Tibial nerve (tissue), 4 donors: ENCODE measurements at regions not wholly inside any gene's neighbourhood (a gene's known extent, or its start where the extent isn't known, plus 50 kb on each side); places are given as distances from the start of the nearest gene placed in this dataset.
"Not testable (repeated sequence)": the region's sequence is repeated elsewhere in the genome, so short reads cannot be mapped to it uniquely, and the experiment has no call there.

Experiments used
- DNase-seq, 2 donors: peaks; one replicate each; pipeline ENCODE4 v3.0.0-alpha.2; 2019; ENCODE audit warnings: low spot score in 2 of 2
- H3K27ac ChIP-seq, 4 donors: fragments of 200-600 bp; sonication (generic) in 3 of 4; one replicate each; pipeline ENCODE4 v1.5.1; 2017 to 2019; ENCODE audit warnings: mild to moderate bottlenecking in 1 of 4
- H3K27me3 ChIP-seq, 2 donors: fragments of 200-600 bp; sonication (generic) in 1 of 2; one replicate each; pipeline versions ENCODE4 v1.5.1 to v1.6.0; 2017 to 2019
- H3K36me3 ChIP-seq, 3 donors: fragments of 200-600 bp; sonication (generic); one replicate each; pipeline ENCODE4 v1.5.1; 2018 to 2019
- H3K4me1 ChIP-seq, 4 donors: fragments of 200-600 bp; sonication (generic) in 3 of 4; one replicate each; pipeline ENCODE4 v1.5.1; 2017 to 2019
- H3K4me3 ChIP-seq, 4 donors: fragments of 200-600 bp; sonication (generic) in 3 of 4; one replicate each; pipeline ENCODE4 v1.5.1; 2017 to 2019; ENCODE audit warnings: mild to moderate bottlenecking in 1 of 4, moderate library complexity in 1 of 4
- H3K9me3 ChIP-seq, 4 donors: fragments of 200-600 bp; sonication (generic) in 3 of 4; one replicate each; pipeline ENCODE4 v1.5.1; 2017 to 2019
- CTCF ChIP-seq, 5 experiments: fragments of 200-600 bp in 3 of 5; fragments of 450-650 bp in 2 of 5; sonication (generic) in 3 of 5; IDR thresholded peaks; one replicate each; pipeline ENCODE4 v1.5.1; 2016 to 2019; ENCODE audit warnings: antibody characterized with exemption in 5 of 5, mild to moderate bottlenecking in 3 of 5, moderate library complexity in 2 of 5
- EP300 ChIP-seq, 2 donors: sonication (generic); formaldehyde crosslinking; IDR thresholded peaks; one replicate each; pipeline ENCODE4 v1.6.1; 2017; ENCODE audit warnings: antibody characterized with exemption in 2 of 2, mild to moderate bottlenecking in 1 of 2
- POLR2A ChIP-seq, 2 donors: fragments of 450-650 bp; IDR thresholded peaks; one replicate each; pipeline ENCODE4 v1.6.1; 2017; ENCODE audit warnings: antibody characterized with exemption in 2 of 2, mild to moderate bottlenecking in 2 of 2, moderate library complexity in 2 of 2
- WGBS, 2 donors: methylation state at CpG; one replicate each; pipeline ENCODE4 v1.1.5; 2018; 5-methylcytosine and 5-hydroxymethylcytosine counted together

- H3K27ac ChIP-seq: peak overlapping the region in 2 of 4 donors; percentile 8 to 63
- no peak for DNase-seq
- 17 to 26% methylated on average over 13 of the region's 13 CpGs for WGBS, 2 donors
Measured at GRCh38 chrX:41025926-41026701, 59.1 kb upstream of the USP9X start.

GRCh38 chrX:41026702-41027078, 58.6 kb upstream of the USP9X start:
- Histone ChIP-seq H3K4me1 (peaks cover 0 to 11% (median 0%) of the 10 kb centered on the region in 4 donors), H3K9me3 (no peaks in the 10 kb centered on the region), H3K27me3 (peaks cover 0 to 33% of the 10 kb centered on the region in 2 donors), H3K4me3 (no peak overlapping the region), H3K27ac (peak overlapping the region in 2 of 4 donors; percentile 8 to 63), H3K36me3 (no peaks in the 10 kb centered on the region)
- 37 to 67% methylated on average over 5 of the region's 5 CpGs for WGBS, 2 donors
- no peak for TF ChIP-seq EP300 (IDR thresholded peaks at IDR 0.05)
- TF ChIP-seq POLR2A (IDR thresholded peaks at IDR 0.05): no peak
- no peak for TF ChIP-seq CTCF (IDR thresholded peaks at IDR 0.05)
- DNase-seq: no peak

More at GRCh38 chrX:41025926-41026701, 59.1 kb upstream of the USP9X start:
- H3K4me1 ChIP-seq: peaks cover 0 to 11% (median 0%) of the 10 kb centered on the region in 4 donors
- no peaks in the 10 kb centered on the region for H3K36me3 ChIP-seq
- H3K4me3 ChIP-seq: peak overlapping the region in 1 of 4 donors; percentile 19
- TF ChIP-seq CTCF (IDR thresholded peaks at IDR 0.05): no peak
- no peak for TF ChIP-seq POLR2A (IDR thresholded peaks at IDR 0.05)
- no peak for TF ChIP-seq EP300 (IDR thresholded peaks at IDR 0.05)
- peaks cover 0 to 30% of the 10 kb centered on the region in 2 donors for H3K27me3 ChIP-seq
- H3K9me3 ChIP-seq: no peaks in the 10 kb centered on the region

GRCh38 chrX:41029332-41029731, 55.9 kb upstream of the USP9X start:
- no peaks in the 10 kb centered on the region for H3K9me3 ChIP-seq
- WGBS, 2 donors: 66 to 70% methylated on average over 7 of the region's 7 CpGs
- no peaks in the 10 kb centered on the region for H3K36me3 ChIP-seq
- no peak overlapping the region for H3K4me3 ChIP-seq
- peaks cover 0 to 37% of the 10 kb centered on the region in 2 donors for H3K27me3 ChIP-seq
- no peak for DNase-seq
- peaks cover 0 to 11% (median 0%) of the 10 kb centered on the region in 4 donors for H3K4me1 ChIP-seq
- no peak overlapping the region for H3K27ac ChIP-seq
- TF ChIP-seq EP300 (IDR thresholded peaks at IDR 0.05) (no peak), POLR2A (IDR thresholded peaks at IDR 0.05) (no peak), CTCF (IDR thresholded peaks at IDR 0.05) (no peak)

- peaks cover 0 to 31% of the 10 kb centered on the region in 2 donors for H3K27me3 ChIP-seq
- no peak overlapping the region for H3K27ac ChIP-seq
- no peaks in the 10 kb centered on the region for H3K36me3 ChIP-seq
- peaks cover 0 to 7% (median 0%) of the 10 kb centered on the region in 4 donors for H3K4me1 ChIP-seq
- TF ChIP-seq EP300 (IDR thresholded peaks at IDR 0.05) (no peak), CTCF (IDR thresholded peaks at IDR 0.05) (no peak), POLR2A (IDR thresholded peaks at IDR 0.05) (no peak)
- no peaks in the 10 kb centered on the region for H3K9me3 ChIP-seq
- H3K4me3 ChIP-seq: no peak overlapping the region
- 90 to 94% methylated on average over 13 of the region's 13 CpGs for WGBS, 2 donors
- no peak for DNase-seq
Measured at GRCh38 chrX:41031256-41031967, 53.8 kb upstream of the USP9X start.

GRCh38 chrX:41033299-41033698, 51.9 kb upstream of the USP9X start:
- no peaks in the 10 kb centered on the region for H3K4me1 ChIP-seq
- H3K27me3 ChIP-seq: peaks cover 0 to 17% of the 10 kb centered on the region in 2 donors
- no peak for DNase-seq
- no peak overlapping the region for H3K4me3 ChIP-seq
- H3K27ac ChIP-seq: no peak overlapping the region
- H3K9me3 ChIP-seq: no peaks in the 10 kb centered on the region
- no peaks in the 10 kb centered on the region for H3K36me3 ChIP-seq
- TF ChIP-seq CTCF (IDR thresholded peaks at IDR 0.05): no peak

- not testable (repeated sequence) for H3K27ac ChIP-seq, H3K4me3 ChIP-seq, H3K4me1 ChIP-seq, H3K27me3 ChIP-seq, H3K9me3 ChIP-seq, H3K36me3 ChIP-seq, DNase-seq
- WGBS, 2 donors: 94% methylated on average over 5 of the region's 5 CpGs
Measured at GRCh38 chrX:41034902-41035301, 50.3 kb upstream of the USP9X start.
